ENCODE measurements at regions not wholly inside any gene's neighbourhood (a gene's known extent, or its start where the extent isn't known, plus 50 kb on each side); places are given as distances from the start of the nearest gene placed in this dataset.
A peak's percentile ranks its signal among the peaks of the same experiment; 100 is the strongest.

DNA sequence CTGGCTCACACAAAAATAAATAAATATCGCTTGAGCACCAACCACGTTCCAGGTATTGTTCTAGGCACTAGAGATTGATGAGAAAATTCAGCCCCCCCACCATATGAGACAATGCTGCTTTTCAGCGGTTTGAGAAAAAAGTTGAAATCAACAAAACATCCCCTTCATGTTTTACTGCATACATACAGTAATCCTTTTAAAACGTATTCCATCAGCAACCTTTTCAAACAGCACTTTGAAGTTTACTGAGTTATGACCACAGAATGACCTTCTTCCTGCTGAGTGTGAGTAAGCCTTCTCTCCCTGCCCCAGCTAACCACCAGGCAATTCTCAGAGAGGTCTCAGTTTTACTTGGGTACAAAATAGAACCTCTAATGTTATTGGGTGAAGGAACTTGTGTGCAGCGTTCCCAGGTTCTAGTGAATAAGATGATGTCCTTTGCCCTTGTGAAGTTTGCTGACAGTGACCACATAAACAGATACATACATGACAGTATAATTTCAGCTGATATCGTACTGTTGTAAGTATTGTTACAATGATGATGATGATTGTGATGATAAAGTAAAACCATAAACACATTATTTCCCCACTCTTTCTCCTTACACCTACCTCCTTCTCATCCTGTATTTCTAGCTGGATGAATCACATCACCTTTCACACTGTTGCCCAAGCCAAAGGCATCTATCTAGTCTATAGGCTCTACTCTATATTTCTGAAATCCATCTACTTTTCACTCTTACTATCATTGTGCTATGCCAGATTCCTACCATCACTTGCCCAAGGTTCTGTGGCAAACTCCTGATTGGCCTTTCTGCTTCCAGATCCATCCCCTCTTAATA is 124.4 kb upstream of the KRR1 start (continued):
- TF ChIP-seq GMEB2 (CRISPR knock-in tag; IDR thresholded peaks at IDR 0.05; ENCODE audit: low read depth) (no peak), ZNF10 (CRISPR knock-in tag; IDR thresholded peaks at IDR 0.05; ENCODE audit: borderline replicate concordance, low read depth) (no peak), ZFP82 (CRISPR knock-in tag; IDR thresholded peaks at IDR 0.05; ENCODE audit: borderline replicate concordance) (no peak), CBX1 (IDR thresholded peaks at IDR 0.05; ENCODE audit: low read depth) (no peak), KDM4B (CRISPR knock-in tag; IDR thresholded peaks at IDR 0.05) (0 out of 2 replicates have a peak, but pooled peaks have one; percentile 38), STAT5B (CRISPR knock-in tag; IDR thresholded peaks at IDR 0.05) (no peak), ETS1 (CRISPR knock-in tag; IDR thresholded peaks at IDR 0.05) (no peak), THYN1 (CRISPR knock-in tag; IDR thresholded peaks at IDR 0.05; ENCODE audit: borderline replicate concordance, low read depth) (no peak), ZNF572 (CRISPR knock-in tag; IDR thresholded peaks at IDR 0.05) (no peak), HHEX (CRISPR knock-in tag; IDR thresholded peaks at IDR 0.05) (peak; percentile 73; the same call in 1 of the 2 replicates), PHF8 (CRISPR knock-in tag; IDR thresholded peaks at IDR 0.05) (no peak), ZNF383 (CRISPR knock-in tag; IDR thresholded peaks at IDR 0.05; ENCODE audit: borderline replicate concordance) (no peak), HNF1B (CRISPR knock-in tag; IDR thresholded peaks at IDR 0.05) (no peak), DNMT1 (CRISPR knock-in tag; IDR thresholded peaks at IDR 0.05) (no peak), CEBPG (CRISPR knock-in tag; IDR thresholded peaks at IDR 0.05) (peak; percentile 60), NCOA5 (CRISPR knock-in tag; IDR thresholded peaks at IDR 0.05) (no peak), ZNF550 (CRISPR knock-in tag; IDR thresholded peaks at IDR 0.05; ENCODE audit: borderline replicate concordance) (no peak), NFYC (CRISPR knock-in tag; IDR thresholded peaks at IDR 0.05) (peak; percentile 61)
- TF ChIP-seq, protein P1, sequence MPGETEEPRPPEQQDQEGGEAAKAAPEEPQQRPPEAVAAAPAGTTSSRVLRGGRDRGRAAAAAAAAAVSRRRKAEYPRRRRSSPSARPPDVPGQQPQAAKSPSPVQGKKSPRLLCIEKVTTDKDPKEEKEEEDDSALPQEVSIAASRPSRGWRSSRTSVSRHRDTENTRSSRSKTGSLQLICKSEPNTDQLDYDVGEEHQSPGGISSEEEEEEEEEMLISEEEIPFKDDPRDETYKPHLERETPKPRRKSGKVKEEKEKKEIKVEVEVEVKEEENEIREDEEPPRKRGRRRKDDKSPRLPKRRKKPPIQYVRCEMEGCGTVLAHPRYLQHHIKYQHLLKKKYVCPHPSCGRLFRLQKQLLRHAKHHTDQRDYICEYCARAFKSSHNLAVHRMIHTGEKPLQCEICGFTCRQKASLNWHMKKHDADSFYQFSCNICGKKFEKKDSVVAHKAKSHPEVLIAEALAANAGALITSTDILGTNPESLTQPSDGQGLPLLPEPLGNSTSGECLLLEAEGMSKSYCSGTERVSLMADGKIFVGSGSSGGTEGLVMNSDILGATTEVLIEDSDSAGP (CRISPR knock-in tag; IDR thresholded peaks at IDR 0.05; ENCODE audit: borderline replicate concordance) = no peak
- TF ChIP-seq, protein P2, sequence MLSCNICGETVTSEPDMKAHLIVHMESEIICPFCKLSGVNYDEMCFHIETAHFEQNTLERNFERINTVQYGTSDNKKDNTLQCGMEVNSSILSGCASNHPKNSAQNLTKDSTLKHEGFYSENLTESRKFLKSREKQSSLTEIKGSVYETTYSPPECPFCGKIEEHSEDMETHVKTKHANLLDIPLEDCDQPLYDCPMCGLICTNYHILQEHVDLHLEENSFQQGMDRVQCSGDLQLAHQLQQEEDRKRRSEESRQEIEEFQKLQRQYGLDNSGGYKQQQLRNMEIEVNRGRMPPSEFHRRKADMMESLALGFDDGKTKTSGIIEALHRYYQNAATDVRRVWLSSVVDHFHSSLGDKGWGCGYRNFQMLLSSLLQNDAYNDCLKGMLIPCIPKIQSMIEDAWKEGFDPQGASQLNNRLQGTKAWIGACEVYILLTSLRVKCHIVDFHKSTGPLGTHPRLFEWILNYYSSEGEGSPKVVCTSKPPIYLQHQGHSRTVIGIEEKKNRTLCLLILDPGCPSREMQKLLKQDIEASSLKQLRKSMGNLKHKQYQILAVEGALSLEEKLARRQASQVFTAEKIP (CRISPR knock-in tag; IDR thresholded peaks at IDR 0.05; ENCODE audit: borderline replicate concordance) = no peak
- TF ChIP-seq, protein P3, sequence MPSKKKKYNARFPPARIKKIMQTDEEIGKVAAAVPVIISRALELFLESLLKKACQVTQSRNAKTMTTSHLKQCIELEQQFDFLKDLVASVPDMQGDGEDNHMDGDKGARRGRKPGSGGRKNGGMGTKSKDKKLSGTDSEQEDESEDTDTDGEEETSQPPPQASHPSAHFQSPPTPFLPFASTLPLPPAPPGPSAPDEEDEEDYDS (CRISPR knock-in tag; IDR thresholded peaks at IDR 0.05) = no peak
